Ectodermal cell (in vitro differentiated cells): ENCODE measurements at regions not wholly inside any gene's neighbourhood (a gene's known extent, or its start where the extent isn't known, plus 50 kb on each side); places are given as distances from the start of the nearest gene placed in this dataset.

Source experiments
- H3K27ac ChIP-seq: 2 replicates; pipeline ENCODE4 v1.7.0; 2013; ENCODE audit warnings: mild to moderate bottlenecking, low read depth, low read length; ENCODE audit not compliant: insufficient read depth, poor library complexity, severe bottlenecking
- H3K27me3 ChIP-seq: 2 replicates; pipeline ENCODE4 v1.7.0; 2013; ENCODE audit warnings: mild to moderate bottlenecking, low read length; ENCODE audit not compliant: insufficient read depth, control insufficient read depth, poor library complexity, severe bottlenecking
- H3K36me3 ChIP-seq: one replicate; pipeline ENCODE4 v1.7.0; 2013; ENCODE audit warnings: low read length; ENCODE audit not compliant: control insufficient read depth, insufficient read depth
- H3K4me1 ChIP-seq: one replicate; pipeline ENCODE4 v1.7.0; 2013; ENCODE audit warnings: low read length; ENCODE audit not compliant: control insufficient read depth, insufficient read depth
- H3K4me3 ChIP-seq: 2 replicates; pipeline ENCODE4 v1.7.0; 2013; ENCODE audit warnings: low read depth, low read length, control low read depth; ENCODE audit not compliant: insufficient read depth
- H3K9me3 ChIP-seq: 2 replicates; pipeline ENCODE4 v1.7.0; 2013; ENCODE audit warnings: mild to moderate bottlenecking, low read length, moderate library complexity; ENCODE audit not compliant: control insufficient read depth
- WGBS, 2 experiments: methylation state at CpG; one replicate each; pipeline ENCODE4 v1.1.7; 2013; ENCODE audit warnings: missing lambda C conversion rate in 2 of 2; 5-methylcytosine and 5-hydroxymethylcytosine counted together

DNA sequence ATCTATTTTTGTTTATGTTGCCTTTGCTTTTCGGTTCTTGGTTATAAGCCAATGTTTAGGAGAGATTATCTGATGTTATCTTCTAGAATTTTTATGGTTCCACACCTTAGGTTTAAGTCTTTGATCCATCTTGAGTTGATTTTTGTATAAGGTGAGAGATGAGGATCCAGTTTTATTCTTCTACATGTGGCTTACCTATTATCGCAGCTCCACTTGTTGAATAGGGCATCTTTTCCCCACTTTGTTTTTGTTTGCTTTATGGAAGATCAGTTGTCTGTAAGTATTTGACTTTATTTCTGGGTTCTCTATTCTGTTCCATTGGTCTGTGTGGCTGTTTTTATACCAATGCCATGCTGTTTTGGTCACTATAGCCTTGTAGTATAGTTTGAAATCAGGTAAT is 927.0 kb downstream of the UQCRFS1 start:
- Histone ChIP-seq H3K27me3 (no peaks in the 10 kb centered on the region), H3K4me3 (no peak overlapping the region), H3K27ac (no peak overlapping the region), H3K4me1 (peaks cover 25% of the 10 kb centered on the region), H3K9me3 (no peaks in the 10 kb centered on the region), H3K36me3 (no peaks in the 10 kb centered on the region)
- WGBS, 2 experiments, result 93 to 96% methylated on average over 2 of the region's 2 CpGs

DNA sequence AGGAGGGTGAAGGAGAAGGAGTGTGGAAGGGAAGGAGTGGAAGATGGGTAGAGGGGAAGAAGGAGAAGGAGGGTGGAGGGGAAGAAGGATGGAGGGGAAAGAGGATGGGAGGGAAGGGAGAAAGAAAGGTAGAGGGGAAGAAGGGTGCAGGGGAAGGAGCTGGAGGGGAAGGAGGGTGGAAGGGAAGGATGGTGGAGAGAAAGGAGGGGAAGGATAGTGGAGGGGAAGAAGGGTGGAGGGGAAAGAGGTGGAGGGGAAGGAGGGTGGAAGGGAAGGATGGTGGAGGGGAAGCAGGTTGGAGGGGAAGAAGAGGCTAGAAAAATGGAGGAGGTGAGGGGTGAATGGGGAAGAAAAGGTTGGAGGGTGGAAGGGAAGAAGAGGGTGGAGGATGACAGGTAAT is 927.9 kb downstream of the UQCRFS1 start:
- Histone ChIP-seq H3K27me3 (no peaks in the 10 kb centered on the region), H3K9me3 (no peaks in the 10 kb centered on the region), H3K4me3 (no peak overlapping the region), H3K36me3 (no peaks in the 10 kb centered on the region), H3K4me1 (peaks cover 18% of the 10 kb centered on the region), H3K27ac (no peak overlapping the region)

DNA sequence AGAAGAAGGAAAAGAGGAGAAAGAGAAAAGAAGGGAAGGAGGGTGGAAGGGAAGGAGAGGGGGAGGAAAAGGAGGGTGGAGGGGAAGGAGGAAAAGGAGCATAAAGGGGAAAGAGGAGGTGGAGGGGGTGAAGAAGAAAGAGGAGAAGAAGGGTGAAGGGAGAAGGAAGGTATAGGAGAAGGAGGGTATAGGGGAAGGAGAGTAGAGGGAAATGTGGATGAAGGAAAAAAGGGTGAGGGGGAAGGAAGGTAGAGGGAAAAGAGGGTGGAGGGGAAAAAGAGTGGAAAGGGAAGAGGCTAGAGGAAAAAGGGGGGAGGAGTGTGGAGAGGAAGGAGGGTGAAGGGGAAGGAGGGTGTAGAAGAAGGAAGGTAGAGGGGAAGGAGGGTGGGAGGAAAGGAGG is 928.6 kb downstream of the UQCRFS1 start:
- H3K4me1 ChIP-seq, result peaks cover 12% of the 10 kb centered on the region

DNA sequence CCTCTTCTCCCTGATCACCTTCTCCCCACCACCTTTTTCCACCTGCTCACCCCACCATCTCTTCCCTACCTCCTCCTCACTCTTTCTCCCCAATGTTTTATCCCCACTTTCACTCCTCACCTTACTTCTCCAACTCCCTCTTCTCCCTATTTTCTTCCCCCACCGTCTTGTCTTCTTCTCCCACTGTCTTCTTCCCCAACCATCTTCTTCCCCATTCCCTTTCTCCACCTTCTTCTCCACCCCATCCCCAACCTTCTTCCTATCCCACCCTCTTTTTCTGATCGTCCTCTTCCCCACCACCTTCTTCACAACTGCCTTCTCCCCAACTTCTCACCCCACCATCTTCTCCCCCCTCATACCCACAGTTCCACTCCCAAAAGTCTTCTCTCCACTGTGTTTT is 929.4 kb downstream of the UQCRFS1 start:
- WGBS, 2 experiments, result 79 to 86% methylated on average over 2 of the region's 2 CpGs
- Histone ChIP-seq H3K4me1 (peaks cover 4% of the 10 kb centered on the region), H3K27me3 (no peaks in the 10 kb centered on the region), H3K4me3 (no peak overlapping the region), H3K36me3 (no peaks in the 10 kb centered on the region), H3K9me3 (no peaks in the 10 kb centered on the region), H3K27ac (no peak overlapping the region)

More for the DNA sequence above, 928.6 kb downstream of the UQCRFS1 start:
- no peak overlapping the region for H3K27ac ChIP-seq
- no peaks in the 10 kb centered on the region for H3K27me3 ChIP-seq
- no peaks in the 10 kb centered on the region for H3K36me3 ChIP-seq
- no peaks in the 10 kb centered on the region for H3K9me3 ChIP-seq
- H3K4me3 ChIP-seq, result no peak overlapping the region

DNA sequence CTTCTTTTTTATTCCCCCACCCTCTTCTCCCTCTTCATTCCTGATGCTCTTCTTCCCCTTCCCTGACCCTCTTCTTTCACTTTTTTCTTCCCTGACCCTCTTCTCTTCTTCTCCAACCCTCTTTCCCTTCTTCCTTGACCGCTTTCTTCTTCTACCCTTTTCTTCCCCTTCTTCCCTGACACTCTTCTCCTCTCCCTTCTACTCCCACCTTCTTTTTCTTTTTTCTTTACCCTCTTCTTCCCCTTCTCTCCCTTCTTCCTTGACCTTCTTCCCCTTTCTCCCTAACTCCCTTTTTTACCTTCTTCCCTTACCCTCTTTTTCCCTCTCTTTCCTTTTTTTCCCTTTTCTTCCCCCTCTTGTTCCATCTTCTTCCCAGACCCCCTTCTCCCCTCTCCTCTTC is 931.3 kb downstream of the UQCRFS1 start:
- no peak overlapping the region for H3K27ac ChIP-seq
- H3K4me1 ChIP-seq, result no peaks in the 10 kb centered on the region
- 95 to 97% methylated on average over 1 of the region's 1 CpG for WGBS, 2 experiments

DNA sequence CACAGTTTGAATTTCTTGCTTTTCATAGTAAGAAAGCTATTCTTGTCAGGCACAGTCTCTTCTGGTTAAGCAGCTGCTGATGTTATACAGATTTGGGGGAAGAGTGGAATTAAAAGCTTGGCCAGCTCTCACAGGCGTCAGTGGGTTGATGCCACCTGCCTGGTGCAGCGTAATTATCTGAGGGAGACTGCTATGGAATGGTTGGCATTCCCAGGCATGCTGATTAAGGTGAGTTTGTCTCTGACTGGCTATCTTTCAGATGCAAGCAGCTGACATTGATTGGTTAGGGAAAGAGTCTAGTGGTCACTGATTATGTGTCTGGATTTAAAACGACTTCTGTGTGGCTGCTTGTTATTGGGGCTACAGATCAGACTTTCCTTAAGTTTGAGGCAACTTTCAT is 948.4 kb downstream of the UQCRFS1 start:
- no peaks in the 10 kb centered on the region for H3K4me1 ChIP-seq
- H3K36me3 ChIP-seq, result no peaks in the 10 kb centered on the region
- no peak overlapping the region for H3K27ac ChIP-seq
- 71 to 81% methylated on average over 3 of the region's 3 CpGs for WGBS, 2 experiments
- no peaks in the 10 kb centered on the region for H3K9me3 ChIP-seq
- H3K4me3 ChIP-seq, result no peak overlapping the region
- no peaks in the 10 kb centered on the region for H3K27me3 ChIP-seq

More for the DNA sequence above, 931.3 kb downstream of the UQCRFS1 start:
- no peaks in the 10 kb centered on the region for H3K36me3 ChIP-seq
- no peaks in the 10 kb centered on the region for H3K9me3 ChIP-seq
- no peaks in the 10 kb centered on the region for H3K27me3 ChIP-seq
- H3K4me3 ChIP-seq, result no peak overlapping the region

DNA sequence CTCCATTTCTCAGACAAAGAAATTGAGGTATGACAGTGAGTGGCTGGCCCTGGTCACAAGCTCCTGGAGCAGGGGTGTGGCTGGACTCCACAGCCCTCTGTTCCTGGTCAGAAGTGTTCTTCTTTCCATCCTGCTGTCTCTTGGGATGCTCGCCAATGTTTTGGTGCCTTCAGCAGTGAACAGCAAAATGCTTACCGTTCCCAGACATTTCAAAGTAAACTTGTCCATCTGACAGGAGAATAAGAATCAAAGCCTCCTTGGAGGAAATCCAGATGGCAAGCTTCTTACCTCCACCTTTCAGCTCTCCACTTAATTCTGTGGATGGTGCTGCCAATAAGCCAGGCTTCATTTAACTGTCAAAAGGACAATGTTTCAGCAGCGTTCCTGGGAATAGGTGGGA is 954.1 kb downstream of the UQCRFS1 start:
- Histone ChIP-seq H3K9me3 (no peaks in the 10 kb centered on the region), H3K27me3 (no peaks in the 10 kb centered on the region), H3K27ac (no peak overlapping the region), H3K4me3 (no peak overlapping the region), H3K36me3 (no peaks in the 10 kb centered on the region), H3K4me1 (no peaks in the 10 kb centered on the region)
- WGBS, 2 experiments, result 83 to 84% methylated on average over 3 of the region's 3 CpGs

DNA sequence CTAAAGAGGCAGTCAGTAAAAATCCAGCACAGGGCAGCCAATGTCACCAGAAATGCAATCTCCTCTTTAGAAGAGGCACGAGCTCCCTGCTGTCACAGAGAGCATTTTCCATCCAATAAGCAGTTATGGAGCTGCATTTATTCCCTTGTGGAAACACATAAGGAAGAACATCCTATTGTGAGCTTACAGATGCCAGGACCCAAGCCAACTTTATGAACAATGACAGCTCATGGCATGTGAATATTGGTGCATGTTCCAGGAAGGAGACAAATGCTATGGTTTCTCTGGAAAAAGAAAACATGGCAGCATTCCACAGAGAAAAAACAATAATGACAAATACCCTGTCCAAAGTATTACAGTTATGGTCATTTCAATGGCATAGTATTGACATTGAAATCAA is 955.6 kb downstream of the UQCRFS1 start:
- no peaks in the 10 kb centered on the region for H3K27me3 ChIP-seq
- no peak overlapping the region for H3K4me3 ChIP-seq
- 91 to 95% methylated on average over 1 of the region's 1 CpG for WGBS, 2 experiments
- no peaks in the 10 kb centered on the region for H3K36me3 ChIP-seq
- no peaks in the 10 kb centered on the region for H3K4me1 ChIP-seq
- H3K9me3 ChIP-seq, result no peaks in the 10 kb centered on the region
- no peak overlapping the region for H3K27ac ChIP-seq

DNA sequence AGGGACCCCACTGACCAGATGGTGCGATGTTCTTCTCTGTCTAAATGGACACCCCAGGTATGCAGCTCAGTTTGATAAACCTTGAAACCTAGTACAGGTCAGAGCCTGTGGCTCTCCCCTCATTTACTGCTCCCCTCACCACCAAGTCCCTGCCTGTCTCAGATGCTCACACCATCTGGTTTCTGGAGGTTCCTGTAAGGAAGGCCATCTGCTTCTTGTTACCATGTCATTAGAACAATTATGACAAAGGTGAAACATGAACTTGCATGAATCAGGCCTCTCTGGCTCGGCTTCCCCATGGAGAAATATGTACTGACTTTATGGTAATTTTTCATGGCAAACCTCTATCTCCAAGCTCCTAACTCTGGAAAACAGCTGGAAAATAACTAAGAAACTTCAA is 965.7 kb downstream of the UQCRFS1 start:
- Histone ChIP-seq H3K27me3 (no peaks in the 10 kb centered on the region), H3K4me3 (no peak overlapping the region), H3K9me3 (no peaks in the 10 kb centered on the region), H3K36me3 (no peaks in the 10 kb centered on the region), H3K4me1 (no peaks in the 10 kb centered on the region), H3K27ac (no peak overlapping the region)
- 95 to 98% methylated on average over 2 of the region's 2 CpGs for WGBS, 2 experiments

DNA sequence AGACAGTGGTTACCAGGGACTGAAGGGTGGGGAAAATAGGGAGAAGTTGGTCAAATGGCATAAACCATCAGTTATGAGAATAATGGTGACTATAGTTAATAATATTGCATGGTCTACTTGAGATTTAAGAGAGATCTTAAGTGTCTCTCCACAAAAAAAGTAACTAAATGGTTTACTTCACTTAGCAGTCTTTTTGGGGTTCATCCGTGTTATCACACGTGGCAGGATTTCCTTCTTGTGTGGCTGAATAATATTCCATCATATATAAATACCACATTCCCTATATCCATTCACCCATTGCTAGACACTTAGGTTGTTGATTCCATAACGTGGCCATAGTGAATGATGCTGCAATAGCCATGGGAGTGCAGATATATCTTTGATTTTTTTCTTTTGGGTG is 967.0 kb downstream of the UQCRFS1 start:
- no peaks in the 10 kb centered on the region for H3K27me3 ChIP-seq
- 91 to 100% methylated on average over 2 to 3 of the region's 3 CpGs for WGBS, 2 experiments
- no peak overlapping the region for H3K27ac ChIP-seq
- no peaks in the 10 kb centered on the region for H3K36me3 ChIP-seq
- no peaks in the 10 kb centered on the region for H3K4me1 ChIP-seq
- no peaks in the 10 kb centered on the region for H3K9me3 ChIP-seq
- H3K4me3 ChIP-seq, result no peak overlapping the region

DNA sequence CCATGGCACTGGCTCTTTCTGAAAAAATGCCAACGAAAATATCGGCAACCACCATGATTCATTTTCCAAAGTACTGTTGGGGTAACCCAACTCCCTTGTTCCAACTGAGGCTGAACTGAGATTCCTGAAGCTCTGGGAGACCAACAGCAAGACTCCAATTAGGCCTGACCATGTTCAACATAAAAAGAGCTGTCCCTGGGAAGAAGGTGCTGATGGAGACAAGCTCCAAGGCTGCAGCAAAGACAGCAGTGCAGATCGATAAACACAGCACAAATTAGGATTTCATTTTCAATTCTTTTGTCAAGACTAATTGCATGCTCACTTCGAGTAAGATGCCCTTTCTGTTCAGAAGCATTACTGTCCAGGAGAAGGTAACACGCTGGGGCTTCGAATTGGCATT is 968.0 kb downstream of the UQCRFS1 start:
- Histone ChIP-seq H3K27me3 (no peaks in the 10 kb centered on the region), H3K27ac (no peak overlapping the region), H3K4me1 (no peaks in the 10 kb centered on the region), H3K4me3 (no peak overlapping the region), H3K9me3 (no peaks in the 10 kb centered on the region), H3K36me3 (no peaks in the 10 kb centered on the region)
- 93 to 95% methylated on average over 6 of the region's 6 CpGs for WGBS, 2 experiments
